ENCODE measurements at regions not wholly inside any gene's neighbourhood (a gene's known extent, or its start where the extent isn't known, plus 50 kb on each side); places are given as distances from the start of the nearest gene placed in this dataset.

GRCh38 chr17:13419676-13420075, 182.1 kb downstream of the HS3ST3A1 start:
- Histone ChIP-seq H3K9me1 (replicated peaks; ENCODE audit: control insufficient read depth, extremely low read depth, insufficient read depth, low read length) (no peaks in the 10 kb centered on the region), H3K27ac (ENCODE audit: insufficient read depth, low read depth, low read length) (no peak overlapping the region), H3K4me2 (ENCODE audit: insufficient read depth, low read length) (no peak overlapping the region), H3K36me3 (ENCODE audit: control insufficient read depth in 2 of 2, extremely low read depth in 1 of 2, insufficient read depth in 2 of 2, low read length in 2 of 2) (no peaks in the 10 kb centered on the region), H3K9ac (replicated peaks; ENCODE audit: extremely low read depth, insufficient read depth, low read length) (no peak overlapping the region), H2AFZ (ENCODE audit: low read depth, low read length) (no peak overlapping the region), H3K27me3 (ENCODE audit: control insufficient read depth in 2 of 2, insufficient read depth in 2 of 2, low read length in 2 of 2) (no peaks in the 10 kb centered on the region), H3K4me3 (replicated peaks in 1 of 3; ENCODE audit: insufficient read depth in 1 of 3, low read depth in 1 of 3, low read length in 3 of 3) (no peak overlapping the region), H3K79me2 (ENCODE audit: control insufficient read depth, insufficient read depth, low read length) (no peaks in the 10 kb centered on the region), H3K4me1 (ENCODE audit: control insufficient read depth, extremely low read depth, insufficient read depth, low read length) (no peaks in the 10 kb centered on the region), H4K20me1 (replicated peaks; ENCODE audit: control insufficient read depth, extremely low read depth, insufficient read depth, low read length) (no peaks in the 10 kb centered on the region), H3K9me3 (replicated peaks; ENCODE audit: control insufficient read depth, insufficient read depth, low read length) (peaks cover 2% of the 10 kb centered on the region)
- TF ChIP-seq EZH2 (IDR thresholded peaks at IDR 0.05; ENCODE audit: borderline replicate concordance, low read depth, low read length, severe bottlenecking) (no peak), MYC (IDR thresholded peaks at IDR 0.05; ENCODE audit: low read depth, low read length) (no peak), MAX (IDR thresholded peaks at IDR 0.05; ENCODE audit: insufficient read depth, insufficient read length) (no peak), GATA2 (IDR thresholded peaks at IDR 0.05; ENCODE audit: insufficient read depth, insufficient read length, low read depth, low read length) (no peak), FOS (IDR thresholded peaks at IDR 0.05; ENCODE audit: borderline replicate concordance, insufficient read depth, low read length) (no peak)
- DNase-seq (ENCODE audit: low read depth, low spot score) (no peak), FAIRE-seq (no peak)
- intact Hi-C loops (cut with micrococcal nuclease), result no loop called here
- no TSS peak for BruUV-seq (replicated peaks)
- ChIA-PET CTCF (no interaction called here), POLR2A (no interaction called here)
- dilution Hi-C loops (cut with MboI; ENCODE audit: extremely low pct_ligation_motif_present, low sequenced_read_pairs), result no loop called here

GRCh38 chr17:13418891-13419290, 182.8 kb downstream of the HS3ST3A1 start:
- dilution Hi-C loops (cut with MboI; ENCODE audit: extremely low pct_ligation_motif_present, low sequenced_read_pairs) (no loop called here), intact Hi-C loops (cut with micrococcal nuclease) (no loop called here)
- Histone ChIP-seq H2AFZ (ENCODE audit: low read depth, low read length) (no peak overlapping the region), H3K9ac (replicated peaks; ENCODE audit: extremely low read depth, insufficient read depth, low read length) (no peak overlapping the region), H3K9me1 (replicated peaks; ENCODE audit: control insufficient read depth, extremely low read depth, insufficient read depth, low read length) (no peaks in the 10 kb centered on the region), H3K4me2 (ENCODE audit: insufficient read depth, low read length) (no peak overlapping the region), H3K27me3 (ENCODE audit: control insufficient read depth in 2 of 2, insufficient read depth in 2 of 2, low read length in 2 of 2) (no peaks in the 10 kb centered on the region), H3K4me3 (replicated peaks in 1 of 3; ENCODE audit: insufficient read depth in 1 of 3, low read depth in 1 of 3, low read length in 3 of 3) (no peak overlapping the region), H3K27ac (ENCODE audit: insufficient read depth, low read depth, low read length) (no peak overlapping the region), H3K4me1 (ENCODE audit: control insufficient read depth, extremely low read depth, insufficient read depth, low read length) (no peaks in the 10 kb centered on the region), H3K36me3 (ENCODE audit: control insufficient read depth in 2 of 2, extremely low read depth in 1 of 2, insufficient read depth in 2 of 2, low read length in 2 of 2) (no peaks in the 10 kb centered on the region), H3K9me3 (replicated peaks; ENCODE audit: control insufficient read depth, insufficient read depth, low read length) (peaks cover 2% of the 10 kb centered on the region), H3K79me2 (ENCODE audit: control insufficient read depth, insufficient read depth, low read length) (no peaks in the 10 kb centered on the region), H4K20me1 (replicated peaks; ENCODE audit: control insufficient read depth, extremely low read depth, insufficient read depth, low read length) (no peaks in the 10 kb centered on the region)
- no TSS peak for BruUV-seq (replicated peaks)
- no peak for TF ChIP-seq GATA2 (IDR thresholded peaks at IDR 0.05; ENCODE audit: insufficient read depth, insufficient read length, low read depth, low read length)
- no peak for TF ChIP-seq CTCF (IDR thresholded peaks at IDR 0.05; ENCODE audit: extremely low read depth in 1 of 2, insufficient read depth in 1 of 2, low read depth in 1 of 2, low read length in 2 of 2)
- TF ChIP-seq JUN (IDR thresholded peaks at IDR 0.05; ENCODE audit: borderline replicate concordance, insufficient read depth, insufficient read length, low read depth), result no peak
- no peak for TF ChIP-seq POLR2AphosphoS5 (IDR thresholded peaks at IDR 0.05; ENCODE audit: insufficient read depth, low read depth, low read length)
- no peak for TF ChIP-seq FOS (IDR thresholded peaks at IDR 0.05; ENCODE audit: borderline replicate concordance, insufficient read depth, low read length)
- TF ChIP-seq POLR2A (IDR thresholded peaks at IDR 0.05; ENCODE audit: low read depth, low read length), result no peak
- no peak for TF ChIP-seq EZH2 (IDR thresholded peaks at IDR 0.05; ENCODE audit: borderline replicate concordance, low read depth, low read length, severe bottlenecking)
- TF ChIP-seq MYC (IDR thresholded peaks at IDR 0.05; ENCODE audit: low read depth, low read length), result no peak
- TF ChIP-seq MAX (IDR thresholded peaks at IDR 0.05; ENCODE audit: insufficient read depth, insufficient read length), result no peak
- no peak for DNase-seq (ENCODE audit: low read depth, low spot score)
- no peak for FAIRE-seq
- ChIA-PET POLR2A (no interaction called here), CTCF (no interaction called here)

Measured in endothelial cell of umbilical vein (primary cell).